Panc1 (cell line): ENCODE measurements at regions not wholly inside any gene's neighbourhood (a gene's known extent, or its start where the extent isn't known, plus 50 kb on each side); places are given as distances from the start of the nearest gene placed in this dataset.

Experiments
- ATAC-seq: fragments of 200-7000 bp; cut with Tn5 transposase; 2 replicates; pipeline ENCODE4 v1.9.1; 2020; ENCODE audit warnings: mild to moderate bottlenecking, moderate library complexity
- BruUV-seq: library from RNA; stranded (reverse); fragments of 400-500 nt; replicated peaks from 2 replicates; lab custom pipeline; 2021; lab: Mats Ljungman, UMichigan
- CTCF ChIA-PET: fragments of 300-600 bp; sonication (Branson Sonifier 250); formaldehyde crosslinking; loops from one replicate; lab custom pipeline; 2022; ENCODE audit warnings: antibody characterized with exemption; lab: Charles Lee
- POLR2A ChIA-PET: fragments of 300-600 bp; sonication (Branson Sonifier 250); formaldehyde crosslinking; loops from one replicate; lab custom pipeline; 2022; ENCODE audit warnings: antibody characterized with exemption; lab: Charles Lee
- DNase-seq: peaks from one replicate; pipeline ENCODE4 v3.0.0-alpha.2; 2010; ENCODE audit warnings: low read depth, low spot score
- H3K27ac ChIP-seq: 2 replicates; pipeline ENCODE4 v1.5.1; 2011; ENCODE audit warnings: mild to moderate bottlenecking, low read length, inconsistent platforms
- H3K27me3 ChIP-seq: fragments of 200-500 bp; sonication (Bioruptor generic); 2 replicates; pipeline ENCODE4 v1.6.0; 2014; ENCODE audit warnings: low read length, inconsistent platforms; ENCODE audit not compliant: control insufficient read depth, insufficient read depth
- H3K36me3 ChIP-seq: fragments of 200-500 bp; sonication (Bioruptor generic); 2 replicates; pipeline ENCODE4 v1.5.1; 2014; ENCODE audit warnings: inconsistent platforms, mild to moderate bottlenecking, low read length, moderate library complexity; ENCODE audit not compliant: control insufficient read depth, insufficient read depth
- H3K4me1 ChIP-seq: 2 replicates; pipeline ENCODE4 v1.5.1; 2011; ENCODE audit warnings: inconsistent platforms, mild to moderate bottlenecking, low read length, moderate library complexity; ENCODE audit not compliant: control insufficient read depth, insufficient read depth
- H3K4me3 ChIP-seq, 2 experiments: 2 replicates each; pipeline ENCODE4 v1.5.1; 2011 to 2012; ENCODE audit warnings: low read depth in 2 of 2, low read length in 2 of 2, mild to moderate bottlenecking in 2 of 2, inconsistent platforms in 1 of 2, moderate library complexity in 1 of 2
- H3K9me3 ChIP-seq: fragments of 200-500 bp; sonication (Bioruptor generic); 2 replicates; pipeline ENCODE4 v1.5.1; 2014; ENCODE audit warnings: low read depth, mild to moderate bottlenecking, inconsistent platforms, low read length, moderate library complexity; ENCODE audit not compliant: control insufficient read depth, insufficient read depth
- CTCF ChIP-seq: fragments of 450-650 bp; IDR thresholded peaks from 2 replicates; pipeline ENCODE4 v1.5.1; 2017; ENCODE audit warnings: mild to moderate bottlenecking
- POLR2AphosphoS5 ChIP-seq: IDR thresholded peaks from 2 replicates; pipeline ENCODE4 v1.6.1; 2012; ENCODE audit warnings: mild to moderate bottlenecking, low read depth, low read length, moderate library complexity
- REST ChIP-seq, 2 experiments: IDR thresholded peaks; 2 replicates each; pipeline ENCODE4 v1.6.1; 2011 to 2012; ENCODE audit warnings: low read depth in 2 of 2, control low read depth in 1 of 2, low read length in 1 of 2, mild to moderate bottlenecking in 1 of 2, moderate library complexity in 1 of 2; ENCODE audit not compliant: insufficient read depth in 1 of 2
- SIN3A ChIP-seq: IDR thresholded peaks from 2 replicates; pipeline ENCODE4 v1.6.1; 2012; ENCODE audit warnings: low read depth, mild to moderate bottlenecking, low read length, moderate library complexity, borderline replicate concordance; ENCODE audit not compliant: insufficient read depth
- TCF7L2 ChIP-seq: IDR thresholded peaks from 2 replicates; pipeline ENCODE4 v1.6.1; 2011; ENCODE audit warnings: mild to moderate bottlenecking, low read depth, low read length, inconsistent platforms
- in situ Hi-C: cut with HindIII; loops from 2 replicates; pipeline ENCODE4 v1.10.0; 2016; ENCODE audit warnings: low sequenced_read_pairs, low pct_unique_long_range_greater_than_20kb
- intact Hi-C: fragments of 100-400 bp; cut with micrococcal nuclease; formaldehyde crosslinking; loops from one replicate; pipeline ENCODE4 v1.10.0; 2022; ENCODE audit not compliant: unreplicated experiment

GRCh38 chr14:96653597-96653996 is 143.6 kb upstream of the VRK1 start:
- no peaks in the 10 kb centered on the region for H3K36me3 ChIP-seq
- in situ Hi-C loops: no loop called here
- BruUV-seq: no TSS peak
- no peak for DNase-seq
- no peak overlapping the region for H3K4me3 ChIP-seq
- no peak for ATAC-seq
- ChIA-PET CTCF (no interaction called here), POLR2A (no interaction called here)
- H3K9me3 ChIP-seq: no peaks in the 10 kb centered on the region
- intact Hi-C loops: no loop called here
- no peaks in the 10 kb centered on the region for H3K4me1 ChIP-seq
- TF ChIP-seq CTCF (no peak), REST (IDR thresholded peaks at IDR 0.05; ENCODE audit: insufficient read depth in 1 of 2, low read depth in 2 of 2, low read length in 1 of 2) (no peak), POLR2AphosphoS5 (no peak), TCF7L2 (no peak), SIN3A (no peak)
- H3K27ac ChIP-seq: no peak overlapping the region
- H3K27me3 ChIP-seq: peaks cover 3% of the 10 kb centered on the region; the same call in 1 of the 2 replicates

GRCh38 chr14:96658611-96659010 is 138.6 kb upstream of the VRK1 start:
- no TSS peak for BruUV-seq
- no peak for TF ChIP-seq POLR2AphosphoS5
- no peak for TF ChIP-seq REST (IDR thresholded peaks at IDR 0.05; ENCODE audit: insufficient read depth in 1 of 2, low read depth in 2 of 2, low read length in 1 of 2)
- TF ChIP-seq SIN3A: no peak
- no peak for TF ChIP-seq TCF7L2
- TF ChIP-seq CTCF: no peak
- H3K9me3 ChIP-seq: no peaks in the 10 kb centered on the region
- ChIA-PET CTCF (no interaction called here), POLR2A (no interaction called here)
- intact Hi-C loops (no loop called here), in situ Hi-C loops (no loop called here)
- H3K27ac ChIP-seq: no peak overlapping the region
- H3K27me3 ChIP-seq: peaks cover 3% of the 10 kb centered on the region; the same call in 1 of the 2 replicates
- no peak overlapping the region for H3K4me3 ChIP-seq
- DNase-seq (no peak), ATAC-seq (no peak)
- no peaks in the 10 kb centered on the region for H3K36me3 ChIP-seq
- H3K4me1 ChIP-seq: no peaks in the 10 kb centered on the region
